ENCODE measurements at regions not wholly inside any gene's neighbourhood (a gene's known extent, or its start where the extent isn't known, plus 50 kb on each side); places are given as distances from the start of the nearest gene placed in this dataset.

GRCh38 chr14:43411841-43412240 lies 1095.2 kb downstream of the FSCB start:
- CTCF ChIA-PET, result no interaction called here
- H3K4me3 ChIP-seq (ENCODE audit: low read length), result no peak overlapping the region
- intact Hi-C loops (cut with micrococcal nuclease), result no loop called here
- no peak overlapping the region for H3K27ac ChIP-seq (ENCODE audit: low read length)
- H3K9ac ChIP-seq (ENCODE audit: low read length), result no peak overlapping the region
- no peaks in the 10 kb centered on the region for H3K9me2 ChIP-seq (replicated peaks; ENCODE audit: low read length)
- no peaks in the 10 kb centered on the region for H3K79me2 ChIP-seq (ENCODE audit: low read length)
- H3K36me3 ChIP-seq (ENCODE audit: low read depth, low read length), result no peaks in the 10 kb centered on the region
- peaks cover 21% of the 10 kb centered on the region for H3K4me1 ChIP-seq (ENCODE audit: insufficient read depth, low read length)
- H3K9me3 ChIP-seq (ENCODE audit: low read length), result no peaks in the 10 kb centered on the region
- H3K27me3 ChIP-seq (ENCODE audit: low read length), result no peaks in the 10 kb centered on the region
- DNase-seq (no peak), ATAC-seq (no peak)
- H2AFZ ChIP-seq (ENCODE audit: low read length), result no peak overlapping the region
- H3F3A ChIP-seq (ENCODE audit: low read length, unreplicated experiment), result no peaks in the 10 kb centered on the region
- no peak overlapping the region for H3K4me2 ChIP-seq (ENCODE audit: low read length)
- no peaks in the 10 kb centered on the region for H4K20me1 ChIP-seq (ENCODE audit: low read length)
- no peak for TF ChIP-seq CTCF (conservative IDR thresholded peaks at IDR 0.05; ENCODE audit: low read depth, low read length)
- TF ChIP-seq EZH2 (IDR thresholded peaks at IDR 0.05; ENCODE audit: low read length, unreplicated experiment), result no peak
- POLR2A ChIA-PET (ENCODE audit: unreplicated experiment), result no interaction called here
- no TSS peak for BruUV-seq (replicated peaks)

GRCh38 chr14:43410631-43411030 lies 1096.5 kb downstream of the FSCB start:
- Histone ChIP-seq H3K36me3 (ENCODE audit: low read depth, low read length) (no peaks in the 10 kb centered on the region), H3K9me2 (replicated peaks; ENCODE audit: low read length) (no peaks in the 10 kb centered on the region), H3K4me1 (ENCODE audit: insufficient read depth, low read length) (peaks cover 21% of the 10 kb centered on the region), H3F3A (ENCODE audit: low read length, unreplicated experiment) (no peaks in the 10 kb centered on the region), H3K9ac (ENCODE audit: low read length) (no peak overlapping the region), H2AFZ (ENCODE audit: low read length) (no peak overlapping the region), H3K79me2 (ENCODE audit: low read length) (no peaks in the 10 kb centered on the region), H3K9me3 (ENCODE audit: low read length) (no peaks in the 10 kb centered on the region), H3K27me3 (ENCODE audit: low read length) (no peaks in the 10 kb centered on the region), H3K4me2 (ENCODE audit: low read length) (no peak overlapping the region), H3K27ac (ENCODE audit: low read length) (no peak overlapping the region), H3K4me3 (ENCODE audit: low read length) (no peak overlapping the region), H4K20me1 (ENCODE audit: low read length) (no peaks in the 10 kb centered on the region)
- ATAC-seq (no peak), DNase-seq (no peak)
- intact Hi-C loops (cut with micrococcal nuclease), result no loop called here
- no TSS peak for BruUV-seq (replicated peaks)
- ChIA-PET POLR2A (ENCODE audit: unreplicated experiment) (no interaction called here), CTCF (no interaction called here)
- TF ChIP-seq EZH2 (IDR thresholded peaks at IDR 0.05; ENCODE audit: low read length, unreplicated experiment) (no peak), CTCF (conservative IDR thresholded peaks at IDR 0.05; ENCODE audit: low read depth, low read length) (no peak), EZH2phosphoT487 (IDR thresholded peaks at IDR 0.05; ENCODE audit: borderline replicate concordance, low read length) (no peak)

GRCh38 chr14:43408472-43408871 lies 1098.6 kb downstream of the FSCB start:
- Histone ChIP-seq H3K4me2 (ENCODE audit: low read length) (peak overlapping the region; percentile 42), H3K4me1 (ENCODE audit: insufficient read depth, low read length) (peaks cover 21% of the 10 kb centered on the region), H3K9ac (ENCODE audit: low read length) (no peak overlapping the region), H3K79me2 (ENCODE audit: low read length) (no peaks in the 10 kb centered on the region), H2AFZ (ENCODE audit: low read length) (no peak overlapping the region), H3K4me3 (ENCODE audit: low read length) (no peak overlapping the region), H3K27ac (ENCODE audit: low read length) (no peak overlapping the region), H3K9me2 (replicated peaks; ENCODE audit: low read length) (no peaks in the 10 kb centered on the region), H3K27me3 (ENCODE audit: low read length) (no peaks in the 10 kb centered on the region), H3F3A (ENCODE audit: low read length, unreplicated experiment) (no peaks in the 10 kb centered on the region), H3K36me3 (ENCODE audit: low read depth, low read length) (no peaks in the 10 kb centered on the region), H3K9me3 (ENCODE audit: low read length) (no peaks in the 10 kb centered on the region), H4K20me1 (ENCODE audit: low read length) (no peaks in the 10 kb centered on the region)
- TF ChIP-seq EZH2phosphoT487 (IDR thresholded peaks at IDR 0.05; ENCODE audit: borderline replicate concordance, low read length) (no peak), EZH2 (IDR thresholded peaks at IDR 0.05; ENCODE audit: low read length, unreplicated experiment) (no peak)
- intact Hi-C loops (cut with micrococcal nuclease), result no loop called here
- no TSS peak for BruUV-seq (replicated peaks)
- POLR2A ChIA-PET (ENCODE audit: unreplicated experiment), result no interaction called here
- peak; percentile 66 for ATAC-seq
- peak; percentile 80 for DNase-seq
- CTCF ChIA-PET, result no interaction called here

Data from PC-3 (cell line).